Stimulated activated CD8-positive, alpha-beta memory T cell treated with anti-CD3 and anti-CD28 coated beads, Interleukin-2, amount 100 ng/mL, for 48 hours (primary cell): ENCODE measurements at regions not wholly inside any gene's neighbourhood (a gene's known extent, or its start where the extent isn't known, plus 50 kb on each side); places are given as distances from the start of the nearest gene placed in this dataset.
"Not testable (repeated sequence)": the region's sequence is repeated elsewhere in the genome, so short reads cannot be mapped to it uniquely, and the experiment has no call there.

Experiments used
- DNase-seq, 2 donors: peaks; one replicate each; pipeline ENCODE4 v3.0.0-alpha.2; 2020; ENCODE audit warnings: low read depth in 2 of 2

DNA sequence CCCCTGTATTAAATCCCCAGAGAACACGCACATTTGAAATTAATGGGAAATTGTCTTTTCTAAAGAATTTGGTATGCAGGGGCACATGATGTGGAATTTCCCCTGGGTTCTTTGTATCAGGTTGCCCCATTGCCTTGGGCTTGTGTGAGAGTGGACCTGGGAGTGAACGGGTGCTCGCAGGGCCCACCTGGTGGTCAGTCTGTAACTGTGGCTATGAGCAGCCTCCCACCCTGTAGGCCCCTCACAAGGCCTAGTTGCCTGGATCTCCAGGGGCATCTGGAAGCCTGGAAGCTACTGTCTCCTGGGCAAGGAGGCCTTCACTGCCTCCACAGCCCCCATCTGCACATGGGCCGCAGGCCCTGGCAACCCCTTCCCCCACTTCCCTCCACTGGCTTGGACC lies 96.7 kb downstream of the SLC25A47 start:
- no peak for DNase-seq

DNA sequence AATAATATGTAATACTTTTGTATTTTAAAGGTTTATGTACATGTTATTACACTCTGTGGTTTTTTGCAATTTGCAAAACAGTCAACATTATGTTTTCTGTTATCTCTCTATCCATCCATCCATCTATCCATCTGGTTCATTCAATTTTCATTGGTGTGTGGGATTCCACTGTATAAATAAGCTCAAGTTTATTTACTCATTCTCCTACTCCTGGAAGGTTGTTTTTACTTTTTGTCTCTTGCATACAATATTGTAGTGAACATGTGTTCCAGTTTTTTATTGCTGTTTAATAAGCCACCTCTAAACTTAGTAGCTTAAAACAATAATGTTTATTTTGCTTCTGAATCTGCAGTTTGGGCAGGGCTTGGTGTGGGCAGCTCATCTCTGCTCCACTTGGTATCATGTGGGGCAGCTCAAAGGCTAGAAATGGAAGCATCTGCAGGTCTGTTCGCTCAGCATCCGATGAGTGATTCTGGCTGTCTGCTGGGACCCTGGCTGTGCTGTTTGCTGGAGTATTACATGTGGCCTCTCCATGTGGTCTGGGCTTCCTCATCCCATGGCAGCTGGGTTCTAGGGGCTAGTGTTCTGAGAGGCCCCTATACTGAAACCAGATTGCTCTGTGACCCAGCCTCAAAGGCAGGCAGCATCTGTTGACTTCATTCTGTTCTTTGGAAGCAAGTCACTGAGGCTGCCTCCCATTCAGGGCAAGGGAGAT lies 98.8 kb downstream of the SLC25A47 start:
- DNase-seq = no peak

GRCh38 chr14:100422556-100423316 lies 99.6 kb downstream of the SLC25A47 start:
- DNase-seq = no peak

DNA sequence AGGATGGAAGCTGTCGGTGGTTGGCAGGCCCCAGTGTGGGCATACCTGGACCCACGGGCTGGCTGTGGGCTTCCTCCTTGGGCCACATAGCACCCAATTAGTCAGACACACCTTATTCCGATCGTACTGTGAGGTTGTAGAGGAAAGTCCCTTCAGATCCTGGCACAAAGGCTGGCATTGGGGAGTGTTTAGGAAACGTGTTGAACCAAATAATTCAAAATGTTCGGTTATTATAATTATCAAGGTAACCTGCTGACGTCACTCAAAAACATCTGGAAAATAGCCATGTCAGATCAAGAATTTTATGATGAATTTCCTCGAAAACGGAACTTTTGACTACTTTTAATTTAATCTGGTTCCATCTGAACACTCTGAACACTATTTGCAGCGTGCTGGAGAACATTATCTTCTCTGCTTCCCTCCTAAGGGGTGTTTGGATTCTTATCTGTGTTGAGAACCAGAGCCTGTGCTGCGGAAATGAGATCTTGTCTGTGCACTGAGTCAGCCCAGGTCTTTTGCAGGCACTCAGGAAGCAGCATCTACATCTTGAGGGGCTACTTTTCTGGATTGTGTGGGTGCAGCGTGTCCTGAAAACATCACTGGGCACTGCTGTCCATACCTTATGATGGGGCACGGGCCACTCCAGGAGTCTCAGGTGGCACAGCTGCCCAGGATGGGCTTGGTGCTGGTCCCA lies 100.3 kb downstream of the SLC25A47 start:
- DNase-seq = no peak

DNA sequence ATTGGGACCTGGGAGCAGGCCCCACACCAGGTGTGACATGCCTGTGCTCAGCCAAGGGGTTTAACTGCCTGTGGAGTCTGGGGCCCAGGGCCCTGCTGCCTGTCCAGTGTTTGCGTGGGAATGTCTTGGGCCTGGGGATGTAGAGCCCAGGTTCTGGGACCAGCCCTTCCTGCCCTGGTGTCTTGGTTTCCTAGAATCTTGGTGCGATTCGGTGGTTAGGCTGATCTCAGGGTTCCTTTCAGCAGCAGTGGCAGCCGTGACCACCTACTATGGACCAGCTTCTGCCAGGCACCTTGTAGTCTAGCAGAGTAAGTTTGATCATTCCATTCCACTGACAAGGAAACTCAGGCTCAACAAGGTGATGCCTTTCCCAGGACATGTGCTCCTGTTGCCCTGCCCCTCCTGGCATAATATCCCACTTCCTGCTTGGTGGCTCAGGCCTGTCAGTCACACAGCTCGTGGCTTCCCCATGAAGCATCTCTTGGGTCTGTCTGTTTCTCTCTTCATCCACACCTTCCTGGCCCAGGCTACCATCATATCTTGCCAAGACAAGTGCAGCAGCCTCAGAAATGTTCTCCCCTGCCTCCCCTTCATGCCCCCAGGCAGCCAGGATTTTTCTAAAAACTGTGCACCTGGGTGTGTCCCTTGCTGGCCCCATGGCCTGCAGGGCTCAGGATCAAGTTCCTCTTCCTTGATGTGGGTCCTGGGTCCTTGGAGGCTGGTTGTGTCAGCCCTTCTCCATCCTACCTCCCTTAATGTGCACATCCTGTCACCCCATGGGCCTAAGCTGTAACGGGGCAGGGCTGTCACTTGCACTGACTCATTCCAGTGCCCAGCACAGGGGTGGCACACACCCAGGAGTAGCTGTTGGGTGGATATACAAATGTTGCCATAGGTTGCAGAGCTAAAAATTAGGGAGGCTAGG lies 101.6 kb downstream of the SLC25A47 start:
- DNase-seq = no peak

DNA sequence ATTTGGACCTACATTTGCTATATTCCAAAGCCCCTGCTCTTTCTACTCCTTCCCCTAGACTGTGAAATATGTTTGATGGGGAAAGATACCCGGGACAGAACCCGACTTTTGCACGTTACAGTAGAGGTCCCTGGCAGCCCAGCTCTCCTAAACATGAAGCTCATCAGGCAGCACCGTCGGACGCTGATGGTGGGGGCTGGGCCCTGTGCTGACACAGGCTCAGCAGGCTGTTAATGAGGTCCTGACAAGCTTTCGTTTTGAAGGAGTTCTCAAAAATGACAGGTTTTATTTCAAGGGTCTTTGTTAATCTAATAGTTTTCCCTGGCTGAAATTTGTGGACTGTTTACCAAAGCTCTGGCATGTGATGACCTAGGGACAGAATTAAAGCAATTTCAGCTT lies 102.3 kb downstream of the SLC25A47 start:
- DNase-seq = no peak

DNA sequence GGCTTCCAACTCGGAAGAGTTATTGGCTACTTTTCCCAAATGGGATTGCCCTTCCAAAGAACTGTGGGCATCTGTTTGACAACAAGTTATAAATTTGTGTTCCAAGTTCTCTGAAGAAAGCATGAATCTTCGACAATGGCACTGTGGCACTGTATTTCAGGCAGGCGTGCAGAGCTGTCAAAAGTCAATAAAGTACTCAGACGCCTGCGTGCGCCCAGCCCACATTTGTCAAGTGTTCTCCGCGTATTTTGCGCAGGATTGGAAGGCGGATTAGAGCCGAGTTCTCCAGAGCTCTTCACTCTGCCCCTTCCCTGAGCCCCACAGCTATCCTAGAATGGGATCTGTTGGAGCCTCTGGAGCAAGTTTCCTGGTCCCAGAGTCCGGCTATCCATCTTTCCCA lies 103.2 kb downstream of the SLC25A47 start:
- DNase-seq = no peak

- DNase-seq = no peak
These were observed 104.0 kb downstream of the SLC25A47 start for GRCh38 chr14:100427166-100427565.

- no peak for DNase-seq
These were observed 105.6 kb downstream of the SLC25A47 start for GRCh38 chr14:100428727-100429126.

DNA sequence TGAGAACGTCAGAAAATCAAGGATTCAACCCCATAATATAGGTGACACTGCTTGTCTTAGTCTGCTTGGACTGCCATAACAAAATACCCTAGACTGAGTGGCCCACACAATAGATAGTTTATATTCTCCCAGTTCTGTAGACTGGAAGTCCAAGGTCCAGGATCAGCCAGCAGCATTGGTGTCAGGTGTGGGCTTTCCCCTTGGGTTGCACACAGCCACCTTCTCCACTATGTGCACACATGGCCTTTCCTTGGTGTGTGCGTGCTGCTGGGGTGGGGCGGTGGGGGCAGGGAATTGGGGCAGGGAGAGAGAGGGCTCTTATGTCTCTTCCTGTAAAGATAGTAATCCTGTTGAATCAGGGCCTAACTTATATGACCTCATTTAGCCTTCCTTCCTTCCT lies 106.4 kb downstream of the SLC25A47 start:
- DNase-seq = no peak

- DNase-seq = no peak
These were observed 107.4 kb downstream of the SLC25A47 start for GRCh38 chr14:100430571-100430970.

- DNase-seq = not testable (repeated sequence)
These were observed 108.3 kb downstream of the SLC25A47 start for GRCh38 chr14:100431461-100431860.

DNA sequence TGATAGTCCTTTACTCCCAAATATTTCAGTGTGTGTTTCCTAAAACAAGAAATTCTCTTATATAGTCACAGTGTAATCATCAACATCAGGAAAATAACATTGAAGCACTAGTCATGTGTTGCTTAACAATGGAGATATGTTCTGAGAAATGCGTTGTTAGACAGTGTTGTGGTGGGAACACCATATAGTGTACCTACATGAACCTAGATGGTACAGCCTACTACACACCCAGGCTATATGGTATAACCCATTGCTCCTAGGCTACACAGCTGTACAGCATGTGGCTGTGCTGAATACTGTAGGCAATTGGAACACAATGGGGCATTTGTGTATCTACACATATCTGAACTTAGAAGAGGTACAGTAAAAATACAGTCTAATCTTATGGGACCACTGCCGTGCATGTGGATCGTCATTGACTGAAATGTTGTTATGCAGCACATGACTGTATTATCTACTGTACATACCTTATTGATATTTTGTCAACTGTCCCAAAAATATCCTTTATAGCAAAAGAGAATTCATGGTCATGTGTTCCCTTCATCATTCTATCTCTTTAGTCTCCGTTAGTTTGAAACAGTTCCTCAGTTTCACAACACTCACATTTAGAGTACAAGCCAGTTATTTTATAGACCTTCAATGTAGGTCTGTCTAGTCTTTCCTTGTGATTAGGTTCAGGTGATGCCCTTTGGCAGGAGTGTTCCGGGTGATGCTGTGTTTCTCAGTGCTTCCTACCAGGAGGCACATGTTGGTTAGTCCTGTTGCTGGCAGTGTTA lies 109.7 kb downstream of the SLC25A47 start:
- DNase-seq = no peak

DNA sequence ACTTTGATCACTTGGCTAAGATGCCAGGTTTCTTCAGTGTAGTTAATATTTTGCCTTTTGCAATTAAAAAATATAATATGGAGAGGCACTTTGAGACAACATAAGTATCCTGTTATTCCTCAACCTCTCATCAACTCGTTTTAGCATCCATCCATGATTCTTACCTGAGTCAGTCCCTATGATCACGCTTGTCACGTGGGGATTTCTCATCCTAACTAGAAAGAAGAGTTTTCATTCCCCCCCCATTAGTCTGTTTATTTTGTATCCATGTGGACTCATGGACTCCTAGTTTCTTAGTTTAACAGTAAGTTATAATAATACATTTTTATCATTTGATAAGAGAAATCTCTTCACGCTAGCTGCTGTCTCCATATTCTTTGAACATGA lies 110.3 kb downstream of the SLC25A47 start:
- DNase-seq = no peak

GRCh38 chr14:100434033-100434601 lies 111.0 kb downstream of the SLC25A47 start:
- DNase-seq = no peak

GRCh38 chr14:100434911-100435438 lies 111.8 kb downstream of the SLC25A47 start:
- DNase-seq = no peak

DNA sequence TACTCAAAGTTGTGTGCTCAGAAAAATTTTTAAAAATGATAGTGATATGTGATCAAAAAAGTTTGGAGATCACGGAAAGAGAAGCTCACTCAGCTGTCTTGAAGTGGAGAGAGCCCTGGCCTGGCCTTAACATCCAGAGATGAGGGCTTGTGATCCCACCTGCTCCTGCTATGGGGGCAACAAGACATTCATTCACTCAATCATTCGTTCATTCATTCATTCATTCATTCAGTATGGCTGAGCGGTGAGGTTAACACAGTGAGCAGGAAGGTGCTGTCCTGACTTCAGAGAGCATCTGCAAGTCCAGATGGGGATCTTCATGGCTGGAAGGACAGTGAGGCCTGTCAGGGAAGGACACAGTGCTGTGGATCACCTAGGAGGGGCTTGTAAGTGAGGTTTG lies 112.3 kb downstream of the SLC25A47 start:
- DNase-seq = no peak

DNA sequence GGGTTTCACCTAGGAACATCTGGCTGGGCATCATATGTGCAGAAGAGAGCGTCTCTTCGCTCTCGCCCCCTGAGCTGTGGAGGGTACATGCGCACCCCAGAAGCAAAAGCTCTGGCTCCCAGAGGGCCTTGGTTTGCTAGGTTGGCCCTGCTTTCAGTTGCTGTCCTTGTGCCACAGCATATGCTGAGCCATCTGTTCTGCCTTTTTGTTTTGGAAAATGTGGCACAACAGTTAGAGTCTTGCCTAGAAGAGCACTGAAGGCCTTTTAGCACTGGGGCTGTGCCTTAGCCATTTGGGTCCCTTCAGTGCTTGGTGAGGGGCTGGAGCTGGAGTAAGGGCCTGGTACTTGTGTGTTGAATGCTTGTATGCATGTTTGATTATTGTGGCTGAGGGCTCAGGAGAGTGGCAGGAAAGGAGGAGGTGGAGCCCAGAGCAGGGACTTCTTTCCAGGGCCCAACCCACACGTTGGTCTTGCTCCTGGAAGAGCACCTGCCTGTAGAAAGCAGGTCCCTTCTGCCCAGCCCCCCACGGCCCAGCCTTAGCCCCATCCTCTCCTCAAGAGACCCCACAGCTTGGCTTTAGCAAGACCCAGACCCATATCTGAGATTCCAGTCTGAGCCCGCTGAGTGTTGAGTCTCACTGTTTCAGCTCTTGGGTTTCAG lies 113.7 kb downstream of the SLC25A47 start:
- no peak for DNase-seq

DNA sequence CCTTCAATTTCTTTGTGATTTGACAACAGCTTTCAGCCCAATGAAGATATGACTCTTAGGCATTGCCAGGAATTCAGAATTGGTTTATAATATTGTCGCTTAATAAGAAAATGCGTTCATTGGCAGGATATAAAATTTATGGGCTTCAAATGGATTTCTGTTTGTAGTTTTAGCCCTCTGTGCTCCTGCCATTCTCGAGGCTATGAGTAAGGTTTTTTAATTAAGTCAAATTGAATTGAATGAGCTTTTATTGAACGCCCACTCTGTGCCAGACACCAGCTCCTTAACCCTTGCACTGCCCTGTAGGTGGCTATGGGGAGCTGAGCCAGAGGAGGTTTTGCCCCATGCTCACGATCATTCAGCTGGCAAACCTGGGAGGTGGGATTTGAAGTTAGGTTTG lies 115.1 kb downstream of the SLC25A47 start:
- no peak for DNase-seq
